K562 (cell line): ENCODE measurements at regions not wholly inside any gene's neighbourhood (a gene's known extent, or its start where the extent isn't known, plus 50 kb on each side); places are given as distances from the start of the nearest gene placed in this dataset.

Experiments used
- ATAC-seq: fragments of 200-7000 bp; cut with Tn5 transposase; 3 replicates; pipeline ENCODE4 v1.9.1; 2020; ENCODE audit warnings: moderate library complexity
- BruUV-seq: library from RNA; stranded (reverse); fragments of 400-500 nt; replicated peaks from 2 replicates; lab custom pipeline; 2021; lab: Mats Ljungman, UMichigan
- CTCF ChIA-PET: fragments of 300-600 bp; formaldehyde crosslinking; extraction: SDS; loops from one replicate; lab custom pipeline; 2021; ENCODE audit warnings: low intra/inter-chr PET ratio; lab: Yijun Ruan, JAX
- POLR2A ChIA-PET: fragments of 300-600, 350-650 bp; sonication (Branson Sonifier 250); formaldehyde crosslinking; extraction: SDS; loops from one replicate; lab custom pipeline; 2021; ENCODE audit warnings: antibody characterized with exemption, inconsistent platforms; lab: Yijun Ruan, JAX
- DNase-seq, 4 experiments: peaks; one replicate each; pipeline versions ENCODE4 v3.0.0 to v3.0.0-alpha.2; 2011 to 2018; ENCODE audit warnings: low spot score in 3 of 4, mixed read lengths in 3 of 4; ENCODE audit errors: extremely low read depth in 1 of 4
- FAIRE-seq: peaks from 2 replicates; lab custom pipeline; 2011; peaks lifted over from hg19 to GRCh38; lab: Jason Lieb, UNC
- H2AFZ ChIP-seq: 2 replicates; pipeline ENCODE4 v1.6.0; 2011; ENCODE audit warnings: low read depth, low read length, control low read depth, inconsistent platforms
- H3K27ac ChIP-seq: fragments of 200-600 bp; 3 replicates; pipeline ENCODE4 v1.8.0; 2011; ENCODE audit warnings: low read depth, mild to moderate bottlenecking, control low read depth, inconsistent platforms, low read length, moderate library complexity, mixed read lengths; ENCODE audit errors: extremely low read depth
- H3K27me3 ChIP-seq, 2 experiments: fragments of 300-600 bp in 1 of 2; 2 replicates in 1 of 2; 3 replicates in 1 of 2; pipeline versions ENCODE4 v1.6.0 to v1.8.0; 2011; ENCODE audit warnings: inconsistent platforms in 2 of 2, low read length in 2 of 2, mild to moderate bottlenecking in 1 of 2, mixed read lengths in 1 of 2, moderate library complexity in 1 of 2; ENCODE audit not compliant: control insufficient read depth in 2 of 2, insufficient read depth in 2 of 2
- H3K36me3 ChIP-seq: fragments of 300-600 bp; 3 replicates; pipeline ENCODE4 v1.8.0; 2011; ENCODE audit warnings: mild to moderate bottlenecking, low read length, inconsistent platforms; ENCODE audit not compliant: control insufficient read depth, insufficient read depth
- H3K4me1 ChIP-seq, 2 experiments: fragments of 200-600 bp in 1 of 2; replicated peaks in 1 of 2; 2 replicates in 1 of 2; 3 replicates in 1 of 2; pipeline versions ENCODE4 v1.5.1 to v1.8.0; 2011; ENCODE audit warnings: inconsistent platforms in 2 of 2, low read length in 2 of 2, mild to moderate bottlenecking in 1 of 2, mixed read lengths in 1 of 2, moderate library complexity in 1 of 2; ENCODE audit not compliant: control insufficient read depth in 2 of 2, insufficient read depth in 2 of 2
- H3K4me2 ChIP-seq: 2 replicates; pipeline ENCODE4 v1.6.1; 2011; ENCODE audit warnings: low read length, control low read depth, inconsistent platforms, mixed read lengths; ENCODE audit not compliant: insufficient read depth
- H3K4me3 ChIP-seq: fragments of 200-600 bp; sonication (generic), shearing (Covaris generic); 2 replicates; pipeline ENCODE4 v1.5.1; 2016; ENCODE audit warnings: control low read depth, inconsistent platforms
- H3K79me2 ChIP-seq: fragments of 200-600 bp; 3 replicates; pipeline ENCODE4 v1.8.0; 2011; ENCODE audit warnings: low read length, inconsistent platforms; ENCODE audit not compliant: control insufficient read depth, insufficient read depth
- H3K9ac ChIP-seq, 2 experiments: 2 replicates each; pipeline versions ENCODE4 v1.6.0 to v1.6.1; 2011; ENCODE audit warnings: low read depth in 2 of 2, low read length in 2 of 2, control low read depth in 1 of 2, inconsistent platforms in 1 of 2, mild to moderate bottlenecking in 1 of 2, mixed read lengths in 1 of 2; ENCODE audit not compliant: insufficient read depth in 1 of 2
- H3K9me1 ChIP-seq: one replicate; pipeline ENCODE4 v1.6.0; 2011; ENCODE audit warnings: inconsistent platforms, mild to moderate bottlenecking, low read length, moderate library complexity; ENCODE audit not compliant: control insufficient read depth, insufficient read depth
- H3K9me3 ChIP-seq: replicated peaks from 2 replicates; pipeline ENCODE4 v1.5.1; 2011; ENCODE audit warnings: low read depth, low read length, inconsistent platforms; ENCODE audit not compliant: control insufficient read depth, insufficient read depth
- H4K20me1 ChIP-seq: replicated peaks from 2 replicates; pipeline ENCODE4 v1.6.1; 2011; ENCODE audit warnings: low read length, inconsistent platforms, mixed read lengths; ENCODE audit not compliant: control insufficient read depth, insufficient read depth
- ATF1 ChIP-seq, 2 experiments: fragments of 450-650 bp in 1 of 2; IDR thresholded peaks; 2 replicates each; pipeline ENCODE4 v1.6.1; 2016; ENCODE audit warnings: missing compliant biosample characterization in 1 of 2, missing genetic modification characterization in 1 of 2
- CBX1 ChIP-seq: sonication (generic); IDR thresholded peaks from 2 replicates; pipeline ENCODE4 v1.6.1; 2016; ENCODE audit warnings: antibody characterized with exemption, low read depth, mild to moderate bottlenecking
- FOXA1 ChIP-seq: fragments of 450-650 bp; IDR thresholded peaks from 2 replicates; pipeline ENCODE4 v1.6.1; 2016; ENCODE audit warnings: mild to moderate bottlenecking, borderline replicate concordance
- HMG20B ChIP-seq: fragments of 250-450 bp; sonication (Bioruptor Pico); IDR thresholded peaks from 2 replicates; pipeline ENCODE4 v1.5.0; 2021; ENCODE audit warnings: mild to moderate bottlenecking
- MEIS2 ChIP-seq: fragments of 450-650 bp; IDR thresholded peaks from 2 replicates; pipeline ENCODE4 v1.6.1; 2014; ENCODE audit warnings: mild to moderate bottlenecking; ENCODE audit not compliant: partially characterized antibody
- NR1H2 ChIP-seq: sonication (generic); formaldehyde crosslinking; IDR thresholded peaks from 2 replicates; pipeline ENCODE4 v1.4.0; 2020; ENCODE audit warnings: mild to moderate bottlenecking, missing genetic modification reagents
- RUNX1 ChIP-seq: sonication (generic); IDR thresholded peaks from 2 replicates; pipeline ENCODE4 v1.6.1; 2016; ENCODE audit warnings: antibody characterized with exemption, low read depth
- SRSF3 ChIP-seq: fragments of 200-400 bp; formaldehyde crosslinking; IDR thresholded peaks from 2 replicates; pipeline ENCODE4 v1.6.1; 2016; ENCODE audit warnings: mild to moderate bottlenecking, low read length, moderate library complexity; ENCODE audit not compliant: insufficient read depth
- TAF7 ChIP-seq: fragments of 450-650 bp; IDR thresholded peaks from 2 replicates; pipeline ENCODE4 v1.6.1; 2016; ENCODE audit warnings: missing genetic modification characterization, missing compliant biosample characterization
- TFAM ChIP-seq: fragments of 250-450 bp; sonication (Bioruptor Pico); conservative IDR thresholded peaks from 2 replicates; pipeline ENCODE4 v1.5.0; 2021; ENCODE audit warnings: mild to moderate bottlenecking, moderate library complexity
- XRCC5 ChIP-seq: fragments of 200-400 bp; formaldehyde crosslinking; IDR thresholded peaks from 2 replicates; pipeline ENCODE4 v1.6.1; 2017; ENCODE audit warnings: low read depth, mild to moderate bottlenecking, low read length
- ZFP1 ChIP-seq: fragments of 450-650 bp; formaldehyde crosslinking; IDR thresholded peaks from 2 replicates; pipeline ENCODE4 v1.4.0; 2020; ENCODE audit warnings: mild to moderate bottlenecking, mixed read lengths
- ZNF282 ChIP-seq: sonication (generic); formaldehyde crosslinking; IDR thresholded peaks from 2 replicates; pipeline ENCODE4 v1.8.1; 2023; ENCODE audit warnings: missing genetic modification reagents
- ZNF408 ChIP-seq: fragments of 250-450 bp; sonication (Bioruptor Pico); IDR thresholded peaks from 2 replicates; pipeline ENCODE4 v1.4.0; 2020; ENCODE audit warnings: low read depth, mild to moderate bottlenecking, moderate library complexity
- WGBS: fragments of 100-300 bp; shearing (Covaris generic); methylation state at CpG from one replicate; pipeline ENCODE4 v1.1.6; 2016; ENCODE audit warnings: low coverage, mixed read lengths; ENCODE audit not compliant: insufficient coverage; ENCODE audit errors: missing lambda C conversion rate; 5-methylcytosine and 5-hydroxymethylcytosine counted together
- in situ Hi-C: fragments of 300-500 bp; cut with MboI; formaldehyde crosslinking; loops from 4 replicates; pipeline ENCODE4 v1.15.0; 2018; ENCODE audit warnings: inconsistent platforms, mixed read lengths
- intact Hi-C: fragments of 100-400 bp; cut with micrococcal nuclease; formaldehyde crosslinking; loops from 2 replicates; pipeline ENCODE4 v1.14.2; 2022

DNA sequence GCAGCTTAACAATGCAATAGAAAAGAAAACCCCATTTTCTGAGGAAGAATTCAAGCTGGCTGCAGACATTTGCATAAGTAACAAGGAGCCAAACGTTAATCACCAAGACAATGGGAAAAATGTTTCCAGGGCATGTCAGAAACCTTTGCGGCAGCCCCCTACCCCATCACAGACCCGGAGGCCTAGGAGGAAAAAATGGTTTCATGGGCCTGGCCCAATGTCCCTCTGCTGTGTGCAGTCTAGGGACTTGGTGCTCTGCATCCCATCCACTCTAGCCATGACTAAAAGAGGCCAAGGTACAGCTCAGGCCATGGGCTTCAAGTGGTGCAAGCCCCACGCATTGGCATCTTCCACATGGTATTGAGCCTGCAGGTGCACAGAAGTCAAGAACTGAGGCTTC, 147.0 kb upstream of the NR3C2 start:
- TF ChIP-seq MEIS2, result no peak
- TF ChIP-seq TAF7 (tag), result no peak
- no peak for TF ChIP-seq ATF1 (CRISPR knock-in tag; IDR thresholded peaks at IDR 0.05)
- no peak for TF ChIP-seq ATF1 (tag; IDR thresholded peaks at IDR 0.05)
- TF ChIP-seq HMG20B (CRISPR knock-in tag), result no peak
- no peak for TF ChIP-seq CBX1
- TF ChIP-seq TFAM (CRISPR knock-in tag), result no peak
- TF ChIP-seq ZFP1, result no peak
- no peak for TF ChIP-seq RUNX1
- TF ChIP-seq FOXA1, result no peak
- no peak for TF ChIP-seq NR1H2 (CRISPR knock-in tag)
- TF ChIP-seq ZNF408 (CRISPR knock-in tag), result no peak
- TF ChIP-seq XRCC5, result no peak
- TF ChIP-seq SRSF3, result no peak
- no peak for TF ChIP-seq ZNF282
- TF ChIP-seq, all 486 proteins: peak for 0
- no peaks in the 10 kb centered on the region for H3K9me1 ChIP-seq
- FAIRE-seq, result no peak
- no peaks in the 10 kb centered on the region for H3K79me2 ChIP-seq
- H4K20me1 ChIP-seq, result no peaks in the 10 kb centered on the region
- no peak overlapping the region for H3K27ac ChIP-seq
- no peaks in the 10 kb centered on the region for H3K4me1 ChIP-seq
- no peak overlapping the region for H3K4me3 ChIP-seq
- in situ Hi-C loops (no loop called here), intact Hi-C loops (no loop called here)
- H3K4me2 ChIP-seq, result no peak overlapping the region
- WGBS, result 2% methylated on average over 4 of the region's 4 CpGs
- ATAC-seq, result no peak
- no peak for DNase-seq
- H3K9me3 ChIP-seq, result no peaks in the 10 kb centered on the region
- ChIA-PET POLR2A (interaction anchor here (0.7 kb wide), 1 partner anchor 329 kb away, joined by 3 read pairs; no protein-coding TSS in a partner anchor), CTCF (no interaction called here)
- no peaks in the 10 kb centered on the region for H3K36me3 ChIP-seq
- H3K27me3 ChIP-seq, result no peaks in the 10 kb centered on the region
- BruUV-seq, result no TSS peak
- no peak overlapping the region for H3K9ac ChIP-seq
- H2AFZ ChIP-seq, result no peak overlapping the region
